Right lobe of liver (tissue), 6 donors: ENCODE measurements at regions not wholly inside any gene's neighbourhood (a gene's known extent, or its start where the extent isn't known, plus 50 kb on each side); places are given as distances from the start of the nearest gene placed in this dataset.
"Not testable (repeated sequence)": the region's sequence is repeated elsewhere in the genome, so short reads cannot be mapped to it uniquely, and the experiment has no call there.

Experiments used
- ATAC-seq, 4 donors: fragments of 200-7000 bp; cut with Tn5 transposase; one replicate each; pipeline ENCODE4 v1.9.1; 2020; ENCODE audit warnings: mild to moderate bottlenecking in 4 of 4, moderate library complexity in 4 of 4
- DNase-seq, 3 donors: peaks; one replicate each; pipeline ENCODE4 v3.0.0-alpha.2; 2020
- H3K27ac ChIP-seq, 3 donors: fragments of 200-600 bp; one replicate each; pipeline ENCODE4 v1.8.0; 2022
- H3K27me3 ChIP-seq, 2 donors: fragments of 200-600 bp; one replicate each; pipeline ENCODE4 v1.8.0; 2022
- H3K36me3 ChIP-seq, 4 donors: fragments of 200-600 bp; sonication (generic) in 1 of 4; one replicate each; pipeline versions ENCODE4 v1.5.1 to v1.8.0; 2017 to 2022; ENCODE audit warnings: control low read depth in 1 of 4
- H3K4me1 ChIP-seq, 4 donors: fragments of 200-600 bp; sonication (generic) in 1 of 4; one replicate each; pipeline versions ENCODE4 v1.5.1 to v1.8.0; 2017 to 2022; ENCODE audit warnings: control low read depth in 1 of 4
- H3K4me3 ChIP-seq, 3 donors: fragments of 200-600 bp; one replicate each; pipeline ENCODE4 v1.8.0; 2022
- H3K9me3 ChIP-seq, 4 donors: fragments of 200-600 bp; sonication (generic) in 1 of 4; one replicate each; pipeline versions ENCODE4 v1.5.1 to v1.8.0; 2017 to 2022; ENCODE audit warnings: control low read depth in 1 of 4
- CTCF ChIP-seq, 4 donors: fragments of 200-600 bp in 3 of 4; fragments of 450-650 bp in 1 of 4; IDR thresholded peaks; one replicate each; pipeline versions ENCODE4 v1.5.1 to v1.8.0; 2016 to 2022; ENCODE audit warnings: antibody characterized with exemption in 4 of 4, mild to moderate bottlenecking in 2 of 4
- POLR2A ChIP-seq: fragments of 450-650 bp; IDR thresholded peaks from one replicate; pipeline ENCODE4 v1.6.1; 2017; ENCODE audit warnings: antibody characterized with exemption, mild to moderate bottlenecking
- WGBS: methylation state at CpG from one replicate; pipeline ENCODE4 v1.1.6; 2018; ENCODE audit warnings: low coverage, low lambda C conversion rate; ENCODE audit not compliant: insufficient coverage; ENCODE audit errors: missing lambda C conversion rate; 5-methylcytosine and 5-hydroxymethylcytosine counted together
- intact Hi-C, 2 donors: fragments of 100-400 bp; cut with DNase I; formaldehyde crosslinking; loops; one replicate each; pipeline versions ENCODE4 v1.11.2 to v1.14.1; 2022
- donor health status: DM: no; HTN: yes; CAD: no.
- donor health status: DM: no; HTN: no; CAD: no.
- donor health status: DM: no; HTN: no; CAD: no.
- donor health status: DM: no; HTN: yes; CAD: no.
- donor health status: DM: no; HTN: yes; CAD: no.

- intact Hi-C loops = no loop called here
- no peaks in the 10 kb centered on the region for H3K9me3 ChIP-seq
These were observed 182.8 kb upstream of the MEIS1 start for GRCh38 chr2:66252109-66252508.

GRCh38 chr2:66251573-66251972 lies 183.4 kb upstream of the MEIS1 start:
- Histone ChIP-seq H3K27me3 (no peaks in the 10 kb centered on the region), H3K36me3 (no peaks in the 10 kb centered on the region), H3K9me3 (no peaks in the 10 kb centered on the region), H3K27ac (no peak overlapping the region), H3K4me1 (no peaks in the 10 kb centered on the region), H3K4me3 (no peak overlapping the region)
- no peak for DNase-seq
- ATAC-seq = no peak
- TF ChIP-seq POLR2A (no peak), CTCF (IDR thresholded peaks at IDR 0.05) (no peak)
- intact Hi-C loops = no loop called here

More at GRCh38 chr2:66252109-66252508, 182.8 kb upstream of the MEIS1 start:
- no peak overlapping the region for H3K27ac ChIP-seq
- H3K4me3 ChIP-seq = no peak overlapping the region
- H3K4me1 ChIP-seq = no peaks in the 10 kb centered on the region
- no peak for ATAC-seq
- WGBS = 72% methylated on average over 3 of the region's 5 CpGs
- H3K36me3 ChIP-seq = no peaks in the 10 kb centered on the region
- no peak for DNase-seq
- TF ChIP-seq POLR2A = no peak
- TF ChIP-seq CTCF (IDR thresholded peaks at IDR 0.05) = no peak
- no peaks in the 10 kb centered on the region for H3K27me3 ChIP-seq

- H3K27ac ChIP-seq, intact Hi-C loops, H3K36me3 ChIP-seq, DNase-seq, H3K27me3 ChIP-seq, H3K4me1 ChIP-seq, H3K9me3 ChIP-seq, ATAC-seq, H3K4me3 ChIP-seq: not testable (repeated sequence)
- 53% methylated on average over 5 of the region's 7 CpGs for WGBS
These were observed 185.8 kb upstream of the MEIS1 start for GRCh38 chr2:66249089-66249488.

GRCh38 chr2:66243809-66244208 lies 191.1 kb upstream of the MEIS1 start:
- H3K4me1 ChIP-seq, intact Hi-C loops, H3K4me3 ChIP-seq, H3K27ac ChIP-seq, H3K27me3 ChIP-seq, H3K36me3 ChIP-seq, DNase-seq, ATAC-seq, H3K9me3 ChIP-seq: not testable (repeated sequence)
- WGBS = 74% methylated on average over 4 of the region's 5 CpGs

- ATAC-seq, intact Hi-C loops, H3K27me3 ChIP-seq, H3K36me3 ChIP-seq, DNase-seq, H3K9me3 ChIP-seq, H3K4me3 ChIP-seq, H3K27ac ChIP-seq, H3K4me1 ChIP-seq: not testable (repeated sequence)
- WGBS = 42% methylated on average over 1 of the region's 1 CpG
These were observed 192.0 kb upstream of the MEIS1 start for GRCh38 chr2:66242888-66243287.

- no peak for ATAC-seq
- no peaks in the 10 kb centered on the region for H3K36me3 ChIP-seq
- H3K27me3 ChIP-seq = no peaks in the 10 kb centered on the region
- 73% methylated on average over 1 of the region's 1 CpG for WGBS
- intact Hi-C loops = no loop called here
- peaks cover 0 to 8% (median 0%) of the 10 kb centered on the region in 4 donors for H3K4me1 ChIP-seq
- H3K9me3 ChIP-seq = no peaks in the 10 kb centered on the region
- no peak overlapping the region for H3K4me3 ChIP-seq
- no peak overlapping the region for H3K27ac ChIP-seq
- no peak for DNase-seq
- TF ChIP-seq CTCF (IDR thresholded peaks at IDR 0.05) (no peak), POLR2A (no peak)
These were observed 192.7 kb upstream of the MEIS1 start for GRCh38 chr2:66242099-66242789.
